GM23338 (cell line): ENCODE measurements at regions not wholly inside any gene's neighbourhood (a gene's known extent, or its start where the extent isn't known, plus 50 kb on each side); places are given as distances from the start of the nearest gene placed in this dataset.

Source experiments
- ATAC-seq: fragments of 200-7000 bp; cut with Tn5 transposase; 3 replicates; pipeline ENCODE4 v1.9.1; 2020
- DNase-seq: peaks from one replicate; pipeline ENCODE4 v3.0.0-alpha.2; 2015; ENCODE audit warnings: low spot score
- H2AFZ ChIP-seq: fragments of 200-600 bp; sonication (generic); 2 replicates; pipeline ENCODE4 v1.8.0; 2016; ENCODE audit warnings: antibody characterized with exemption, mild to moderate bottlenecking, moderate library complexity
- H3F3A ChIP-seq: fragments of 200-600 bp; sonication (generic); replicated peaks from 2 replicates; pipeline ENCODE4 v1.8.0; 2017; ENCODE audit warnings: antibody characterized with exemption, mixed run types, low read depth
- H3K27ac ChIP-seq: fragments of 200-600 bp; sonication (generic); 2 replicates; pipeline ENCODE4 v1.6.1; 2016; ENCODE audit warnings: low read depth
- H3K27me3 ChIP-seq: fragments of 200-600 bp; sonication (generic); 2 replicates; pipeline ENCODE4 v1.8.0; 2016; ENCODE audit warnings: mild to moderate bottlenecking, mixed run types, moderate library complexity; ENCODE audit not compliant: insufficient read depth
- H3K36me3 ChIP-seq: fragments of 200-600 bp; sonication (generic); 2 replicates; pipeline ENCODE4 v1.8.0; 2016; ENCODE audit warnings: mild to moderate bottlenecking; ENCODE audit not compliant: insufficient read depth
- H3K4me1 ChIP-seq: fragments of 200-600 bp; sonication (generic); 2 replicates; pipeline ENCODE4 v1.8.0; 2016; ENCODE audit warnings: mild to moderate bottlenecking, moderate library complexity; ENCODE audit not compliant: insufficient read depth
- H3K4me2 ChIP-seq: fragments of 200-600 bp; sonication (generic); 2 replicates; pipeline ENCODE4 v1.7.1; 2017; ENCODE audit warnings: mixed run types
- H3K4me3 ChIP-seq: fragments of 200-600 bp; sonication (generic); 2 replicates; pipeline ENCODE4 v1.6.1; 2016; ENCODE audit warnings: mixed run types
- H3K79me2 ChIP-seq: fragments of 200-600 bp; sonication (generic); replicated peaks from 2 replicates; pipeline ENCODE4 v1.8.0; 2017; ENCODE audit warnings: mild to moderate bottlenecking; ENCODE audit not compliant: insufficient read depth
- H3K9me2 ChIP-seq: fragments of 200-600 bp; sonication (generic); 2 replicates; pipeline ENCODE4 v1.8.0; 2017; ENCODE audit not compliant: insufficient read depth
- H4K20me1 ChIP-seq: fragments of 200-600 bp; sonication (generic); replicated peaks from 2 replicates; pipeline ENCODE4 v1.8.0; 2017; ENCODE audit warnings: mild to moderate bottlenecking; ENCODE audit not compliant: insufficient read depth
- H3K27ac Mint-ChIP-seq: 2 replicates; pipeline ENCODE4 v1.8.0; 2020; ENCODE audit warnings: inconsistent platforms, mild to moderate bottlenecking, moderate library complexity, mixed read lengths
- H3K27me3 Mint-ChIP-seq: 3 replicates; pipeline ENCODE4 v1.8.0; 2022; ENCODE audit warnings: low read depth, mild to moderate bottlenecking, moderate library complexity, mixed read lengths, inconsistent platforms; ENCODE audit not compliant: insufficient read depth, poor library complexity
- H3K36me3 Mint-ChIP-seq: 3 replicates; pipeline ENCODE4 v1.8.0; 2021; ENCODE audit warnings: low read depth, mild to moderate bottlenecking, inconsistent platforms, moderate library complexity, mixed read lengths
- H3K4me1 Mint-ChIP-seq: 3 replicates; pipeline ENCODE4 v1.8.0; 2020; ENCODE audit warnings: mild to moderate bottlenecking, inconsistent platforms, mixed read lengths
- H3K4me3 Mint-ChIP-seq: 3 replicates; pipeline ENCODE4 v1.8.0; 2021; ENCODE audit warnings: moderate library complexity, mild to moderate bottlenecking, inconsistent platforms, mixed read lengths
- H3K9me3 Mint-ChIP-seq: 3 replicates; pipeline ENCODE4 v1.8.0; 2020; ENCODE audit warnings: moderate library complexity, mild to moderate bottlenecking, inconsistent platforms, mixed read lengths
- CREB1 ChIP-seq: fragments of 250-450 bp; sonication (Bioruptor Pico); IDR thresholded peaks from 2 replicates; pipeline ENCODE4 v1.5.0; 2020; ENCODE audit warnings: low read depth, mild to moderate bottlenecking, moderate library complexity
- CTCF ChIP-seq, 2 experiments: fragments of 200-600 bp in 1 of 2; sonication (generic) in 1 of 2; conservative IDR thresholded peaks; 2 replicates each; pipeline versions ENCODE4 v1.5.1 to v1.6.1; 2016 to 2017; ENCODE audit warnings: antibody characterized with exemption in 2 of 2, low read depth in 2 of 2, mild to moderate bottlenecking in 2 of 2, moderate library complexity in 1 of 2
- ETS1 ChIP-seq: IDR thresholded peaks from 2 replicates; pipeline ENCODE4 v1.6.1; 2016; ENCODE audit warnings: antibody characterized with exemption
- EZH2 ChIP-seq: fragments of 200-600 bp; sonication (generic); IDR thresholded peaks from one replicate; pipeline ENCODE4 v1.8.0; 2017; ENCODE audit warnings: antibody characterized with exemption, mild to moderate bottlenecking, low read depth; ENCODE audit not compliant: unreplicated experiment
- EZH2phosphoT487 ChIP-seq: fragments of 200-600 bp; sonication (generic); IDR thresholded peaks from one replicate; pipeline ENCODE4 v1.8.1; 2018; ENCODE audit warnings: antibody characterized with exemption; ENCODE audit not compliant: unreplicated experiment
- JUNB ChIP-seq: IDR thresholded peaks from one replicate; pipeline ENCODE4 v1.6.1; 2016; ENCODE audit warnings: antibody characterized with exemption; ENCODE audit not compliant: unreplicated experiment
- NANOG ChIP-seq: IDR thresholded peaks from 2 replicates; pipeline ENCODE4 v1.6.1; 2016; ENCODE audit warnings: antibody characterized with exemption, borderline replicate concordance
- POLR2AphosphoS5 ChIP-seq: IDR thresholded peaks from 2 replicates; pipeline ENCODE4 v1.6.1; 2016; ENCODE audit warnings: antibody characterized with exemption, low read depth
- REST ChIP-seq: IDR thresholded peaks from one replicate; pipeline ENCODE4 v1.6.1; 2018; ENCODE audit warnings: antibody characterized with exemption; ENCODE audit not compliant: unreplicated experiment
- STAT1 ChIP-seq: IDR thresholded peaks from one replicate; pipeline ENCODE4 v1.6.1; 2016; ENCODE audit warnings: antibody characterized with exemption; ENCODE audit not compliant: unreplicated experiment
- ZNF114 ChIP-seq: fragments of 250-450 bp; sonication (Bioruptor Pico); IDR thresholded peaks from 2 replicates; pipeline ENCODE4 v1.5.0; 2020; ENCODE audit warnings: mild to moderate bottlenecking, moderate library complexity
- ZNF331 ChIP-seq: fragments of 250-450 bp; sonication (Bioruptor Pico); IDR thresholded peaks from 2 replicates; pipeline ENCODE4 v1.5.0; 2020; ENCODE audit warnings: low read depth, mild to moderate bottlenecking, moderate library complexity
- ZNF462 ChIP-seq: fragments of 250-450 bp; sonication (Bioruptor Pico); IDR thresholded peaks from 2 replicates; pipeline ENCODE4 v1.5.0; 2020; ENCODE audit warnings: mild to moderate bottlenecking, moderate library complexity

- H3K4me1 Mint-ChIP-seq, result peaks cover 17% of the 10 kb centered on the region
Observed at GRCh38 chr16:85544668-85545067, 68.5 kb upstream of the GSE1 start.

More at GRCh38 chr16:85544668-85545067, 68.5 kb upstream of the GSE1 start:
- TF ChIP-seq JUNB (no peak), STAT1 (no peak), CREB1 (no peak), ZNF331 (CRISPR knock-in tag) (no peak), EZH2 (no peak), ZNF114 (CRISPR knock-in tag) (no peak), ZNF462 (CRISPR knock-in tag) (no peak), POLR2AphosphoS5 (no peak), EZH2phosphoT487 (no peak), ETS1 (no peak), REST (no peak), NANOG (no peak), CTCF (conservative IDR thresholded peaks at IDR 0.05; ENCODE audit: low read depth in 2 of 2) (no peak)
- Mint-ChIP-seq H3K9me3 (peaks cover 13% of the 10 kb centered on the region), H3K36me3 (peaks cover 5% of the 10 kb centered on the region), H3K27me3 (peaks cover 9% of the 10 kb centered on the region), H3K27ac (no peak overlapping the region), H3K4me3 (no peak overlapping the region)
- Histone ChIP-seq H3K79me2 (no peaks in the 10 kb centered on the region), H3F3A (0 out of 2 replicates have a peak, but pooled peaks cover 3% of the 10 kb centered on the region), H3K4me1 (no peaks in the 10 kb centered on the region; the same call in 1 of the 2 replicates), H3K4me2 (no peak overlapping the region), H4K20me1 (no peaks in the 10 kb centered on the region), H3K27me3 (no peaks in the 10 kb centered on the region), H3K36me3 (no peaks in the 10 kb centered on the region), H3K9me2 (no peaks in the 10 kb centered on the region), H3K4me3 (no peak overlapping the region), H3K27ac (no peak overlapping the region), H2AFZ (no peak overlapping the region)
- no peak for DNase-seq
- no peak for ATAC-seq
